Activated naive CD4-positive, alpha-beta T cell treated with anti-CD3 and anti-CD28 coated beads, Interleukin-2, amount 50 U/mL, for 72 hours (primary cell): ENCODE measurements at regions not wholly inside any gene's neighbourhood (a gene's known extent, or its start where the extent isn't known, plus 50 kb on each side); places are given as distances from the start of the nearest gene placed in this dataset.
A peak's percentile ranks its signal among the peaks of the same experiment; 100 is the strongest.
"Not testable (repeated sequence)": the region's sequence is repeated elsewhere in the genome, so short reads cannot be mapped to it uniquely, and the experiment has no call there.

ENCODE experiments used
- ATAC-seq, 2 donors: fragments of 150-1000 bp; cut with Tn5 transposase; 2 replicates each; pipeline ENCODE4 v1.10.0; 2021; ENCODE audit warnings: mild to moderate bottlenecking in 2 of 2, moderate library complexity in 2 of 2
- DNase-seq, 2 donors: peaks; one replicate each; pipeline ENCODE4 v3.0.0; 2021 to 2022; ENCODE audit warnings: low spot score in 2 of 2
- H3K27ac Mint-ChIP-seq, 2 donors: one replicate each; pipeline ENCODE4 v1.8.0; 2022; ENCODE audit warnings: mild to moderate bottlenecking in 2 of 2, mixed read lengths in 2 of 2
- H3K36me3 Mint-ChIP-seq, 2 donors: one replicate each; pipeline ENCODE4 v1.8.0; 2022; ENCODE audit warnings: mixed read lengths in 2 of 2
- H3K9me3 Mint-ChIP-seq, 2 donors: one replicate each; pipeline ENCODE4 v1.8.0; 2022; ENCODE audit warnings: mixed read lengths in 2 of 2

- Mint-ChIP-seq H3K27ac (no peak overlapping the region), H3K9me3 (peaks cover 3 to 17% of the 10 kb centered on the region in 2 donors), H3K36me3 (peaks cover 4 to 6% of the 10 kb centered on the region in 2 donors)
- ATAC-seq (no peak), DNase-seq (no peak)
These were observed 151.5 kb upstream of the ATXN1 start for GRCh38 chr6:16912756-16913155.

DNA sequence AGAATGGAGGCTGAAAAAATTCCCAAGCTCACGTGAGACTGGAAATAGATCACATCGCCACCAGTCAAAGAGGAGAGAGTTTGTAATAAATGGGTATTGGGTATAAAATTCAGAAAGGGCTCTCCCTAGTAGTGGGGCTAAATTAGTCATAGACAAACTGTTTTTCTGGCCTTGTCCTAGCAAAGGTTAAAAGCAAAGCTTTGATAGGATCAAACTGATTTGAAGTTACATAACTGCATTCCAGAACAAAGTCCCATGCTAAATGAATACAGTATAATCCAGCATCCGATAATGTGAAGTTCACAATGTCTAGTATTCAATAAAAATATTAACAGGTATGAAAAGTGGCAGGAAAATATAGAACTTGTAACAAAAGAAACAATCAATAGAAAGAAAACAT lies 149.8 kb upstream of the ATXN1 start:
- H3K36me3 Mint-ChIP-seq: peaks cover 4 to 6% of the 10 kb centered on the region in 2 donors
- no peak for DNase-seq
- ATAC-seq: no peak
- H3K27ac Mint-ChIP-seq: no peak overlapping the region
- H3K9me3 Mint-ChIP-seq: peaks cover 3 to 17% of the 10 kb centered on the region in 2 donors

- Mint-ChIP-seq H3K27ac (no peak overlapping the region), H3K9me3 (peaks cover 3 to 17% of the 10 kb centered on the region in 2 donors), H3K36me3 (peaks cover 4 to 6% of the 10 kb centered on the region in 2 donors)
- DNase-seq (no peak), ATAC-seq (peak in 1 of 2 donors; percentile 16)
These were observed 148.5 kb upstream of the ATXN1 start for GRCh38 chr6:16909658-16910360.

DNA sequence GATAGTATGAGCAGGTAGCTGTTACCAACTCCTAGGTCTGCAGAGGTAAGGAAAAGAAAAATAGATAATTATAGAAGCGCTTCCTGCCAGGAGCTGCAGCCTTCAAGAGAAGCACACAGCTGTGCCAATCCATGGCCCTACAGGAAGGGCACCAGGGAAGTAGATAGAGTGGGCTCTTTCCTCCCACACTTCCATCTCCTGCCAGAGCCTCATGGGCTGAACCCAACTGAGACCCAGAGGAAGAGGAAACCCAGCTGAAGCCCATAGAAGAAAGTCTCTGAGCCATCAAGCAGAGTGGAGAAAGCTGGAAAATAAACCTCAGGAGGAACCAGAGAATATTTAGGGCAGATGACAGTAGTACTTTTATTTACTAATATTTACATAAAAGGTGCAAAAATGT lies 146.7 kb upstream of the ATXN1 start:
- peaks cover 0 to 4% of the 10 kb centered on the region in 2 donors for H3K36me3 Mint-ChIP-seq
- peaks cover 3 to 9% of the 10 kb centered on the region in 2 donors for H3K9me3 Mint-ChIP-seq
- DNase-seq (no peak), ATAC-seq (no peak)
- no peak overlapping the region for H3K27ac Mint-ChIP-seq

GRCh38 chr6:16904957-16905356 lies 143.7 kb upstream of the ATXN1 start:
- no peak for DNase-seq
- no peak overlapping the region for H3K27ac Mint-ChIP-seq

GRCh38 chr6:16903470-16903869 lies 142.2 kb upstream of the ATXN1 start:
- Mint-ChIP-seq H3K27ac (no peak overlapping the region), H3K9me3 (no peaks in the 10 kb centered on the region), H3K36me3 (no peaks in the 10 kb centered on the region)
- ATAC-seq: no peak
- DNase-seq: no peak

More at GRCh38 chr6:16904957-16905356, 143.7 kb upstream of the ATXN1 start:
- Mint-ChIP-seq H3K9me3 (no peaks in the 10 kb centered on the region), H3K36me3 (no peaks in the 10 kb centered on the region)
- no peak for ATAC-seq

- H3K36me3 Mint-ChIP-seq: no peaks in the 10 kb centered on the region
- DNase-seq (no peak), ATAC-seq (no peak)
- H3K9me3 Mint-ChIP-seq: no peaks in the 10 kb centered on the region
- no peak overlapping the region for H3K27ac Mint-ChIP-seq
These were observed 141.2 kb upstream of the ATXN1 start for GRCh38 chr6:16902502-16902901.

DNA sequence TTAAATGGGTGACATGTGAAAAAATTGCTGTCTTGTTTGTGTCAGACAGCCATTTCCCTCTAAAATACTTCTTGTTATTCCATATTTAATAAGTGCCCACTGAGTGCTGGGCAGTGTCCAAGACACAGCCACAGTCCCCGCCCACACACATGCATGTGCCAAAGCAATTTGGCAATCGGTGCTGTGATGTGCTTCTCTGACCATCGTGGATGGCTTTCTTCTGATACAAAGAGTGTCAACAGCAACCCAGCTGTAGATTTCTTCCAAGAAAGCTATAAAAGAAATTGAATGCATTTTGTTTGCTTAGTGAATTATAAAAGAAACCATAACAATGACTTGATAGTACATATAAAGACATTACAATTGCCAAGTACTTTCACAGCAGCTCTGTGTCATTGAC lies 140.5 kb upstream of the ATXN1 start:
- ATAC-seq: no peak
- no peak overlapping the region for H3K27ac Mint-ChIP-seq
- H3K9me3 Mint-ChIP-seq: no peaks in the 10 kb centered on the region
- H3K36me3 Mint-ChIP-seq: no peaks in the 10 kb centered on the region
- no peak for DNase-seq

- no peaks in the 10 kb centered on the region for H3K36me3 Mint-ChIP-seq
- DNase-seq: no peak
- no peak for ATAC-seq
- no peaks in the 10 kb centered on the region for H3K9me3 Mint-ChIP-seq
- no peak overlapping the region for H3K27ac Mint-ChIP-seq
These were observed 140.0 kb upstream of the ATXN1 start for GRCh38 chr6:16901306-16901705.

GRCh38 chr6:16898640-16899396 lies 137.6 kb upstream of the ATXN1 start:
- no peak for DNase-seq
- H3K9me3 Mint-ChIP-seq: no peaks in the 10 kb centered on the region
- no peaks in the 10 kb centered on the region for H3K36me3 Mint-ChIP-seq

GRCh38 chr6:16897669-16898068 lies 136.4 kb upstream of the ATXN1 start:
- Mint-ChIP-seq H3K9me3 (no peaks in the 10 kb centered on the region), H3K36me3 (no peaks in the 10 kb centered on the region), H3K27ac (no peak overlapping the region)
- ATAC-seq (no peak), DNase-seq (no peak)

More at GRCh38 chr6:16898640-16899396, 137.6 kb upstream of the ATXN1 start:
- H3K27ac Mint-ChIP-seq: no peak overlapping the region
- ATAC-seq: no peak

- no peak overlapping the region for H3K27ac Mint-ChIP-seq
- no peaks in the 10 kb centered on the region for H3K9me3 Mint-ChIP-seq
- no peaks in the 10 kb centered on the region for H3K36me3 Mint-ChIP-seq
- ATAC-seq: no peak
- DNase-seq: no peak
These were observed 133.0 kb upstream of the ATXN1 start for GRCh38 chr6:16894301-16894700.

GRCh38 chr6:16891110-16891509 lies 129.8 kb upstream of the ATXN1 start:
- not testable (repeated sequence) for H3K36me3 Mint-ChIP-seq, H3K9me3 Mint-ChIP-seq, ATAC-seq, DNase-seq, H3K27ac Mint-ChIP-seq

GRCh38 chr6:16885411-16886160 lies 124.3 kb upstream of the ATXN1 start:
- Mint-ChIP-seq H3K27ac (no peak overlapping the region), H3K9me3 (peaks cover 0 to 7% of the 10 kb centered on the region in 2 donors), H3K36me3 (peaks cover 0 to 19% of the 10 kb centered on the region in 2 donors)
- no peak for ATAC-seq
- DNase-seq: no peak

DNA sequence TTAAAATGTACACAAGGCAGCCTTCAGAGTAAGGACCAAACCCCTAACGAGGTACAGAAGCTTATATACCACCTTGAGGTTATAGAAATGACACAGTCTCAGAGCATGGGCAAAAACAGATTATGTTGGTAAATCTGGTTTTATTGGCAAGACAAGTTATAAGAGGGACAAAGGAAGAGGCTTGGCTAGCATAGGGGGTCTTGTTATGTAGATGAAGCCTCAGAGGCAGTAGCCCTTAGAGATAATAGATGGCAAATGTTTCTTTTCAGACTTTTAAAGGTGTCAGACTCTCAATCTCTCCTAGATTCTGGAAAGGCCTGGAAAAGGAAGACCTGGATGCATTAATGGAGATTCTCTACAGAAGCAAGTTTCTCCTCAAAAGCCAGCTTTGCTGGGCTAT lies 123.3 kb upstream of the ATXN1 start:
- ATAC-seq (no peak), DNase-seq (no peak)
- no peak overlapping the region for H3K27ac Mint-ChIP-seq
- peaks cover 0 to 19% of the 10 kb centered on the region in 2 donors for H3K36me3 Mint-ChIP-seq
- peaks cover 0 to 7% of the 10 kb centered on the region in 2 donors for H3K9me3 Mint-ChIP-seq

DNA sequence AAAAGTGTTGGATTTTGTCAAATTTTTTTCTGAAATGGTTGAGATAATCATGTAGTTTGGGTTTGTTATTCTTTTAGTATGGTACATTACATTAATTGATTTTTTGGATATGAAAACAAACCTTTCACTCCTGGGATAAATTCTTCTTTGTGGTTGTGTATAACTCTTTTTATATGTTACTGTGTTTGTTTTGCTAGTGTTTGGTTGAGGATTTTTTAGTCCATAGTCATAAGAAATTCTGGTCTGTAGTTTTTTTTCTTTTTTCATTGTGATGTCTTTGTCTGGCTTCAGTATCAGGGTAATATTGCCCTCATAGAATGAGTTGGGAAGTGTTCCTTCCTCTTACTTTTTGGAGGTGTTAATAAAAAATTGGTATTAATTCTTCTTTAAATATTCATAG lies 122.2 kb upstream of the ATXN1 start:
- no peak for DNase-seq
- no peak for ATAC-seq
- H3K9me3 Mint-ChIP-seq: peaks cover 0 to 7% of the 10 kb centered on the region in 2 donors
- H3K27ac Mint-ChIP-seq: no peak overlapping the region
- H3K36me3 Mint-ChIP-seq: peaks cover 0 to 20% of the 10 kb centered on the region in 2 donors

- Mint-ChIP-seq H3K36me3 (peaks cover 0 to 25% of the 10 kb centered on the region in 2 donors), H3K27ac (no peak overlapping the region), H3K9me3 (peaks cover 12 to 13% of the 10 kb centered on the region in 2 donors)
- no peak for ATAC-seq
- DNase-seq: no peak
These were observed 121.0 kb upstream of the ATXN1 start for GRCh38 chr6:16882230-16882629.
